ENCODE measurements at regions not wholly inside any gene's neighbourhood (a gene's known extent, or its start where the extent isn't known, plus 50 kb on each side); places are given as distances from the start of the nearest gene placed in this dataset.

GRCh38 chr2:226223704-226224103 is 575.9 kb downstream of the IRS1 start:
- no peaks in the 10 kb centered on the region for H3K27me3 ChIP-seq (ENCODE audit: control insufficient read depth, insufficient read depth, low read length)
- H3K4me3 ChIP-seq (ENCODE audit: low read depth, low read length), result no peak overlapping the region
- H3K36me3 ChIP-seq (ENCODE audit: control insufficient read depth, insufficient read depth, low read length), result no peaks in the 10 kb centered on the region
- H3K9ac ChIP-seq (ENCODE audit: low read depth, low read length), result no peak overlapping the region
- no peaks in the 10 kb centered on the region for H3K4me1 ChIP-seq (ENCODE audit: control insufficient read depth, insufficient read depth, low read length)
- no peaks in the 10 kb centered on the region for H3K9me3 ChIP-seq (ENCODE audit: control insufficient read depth, insufficient read depth, low read length)

DNA sequence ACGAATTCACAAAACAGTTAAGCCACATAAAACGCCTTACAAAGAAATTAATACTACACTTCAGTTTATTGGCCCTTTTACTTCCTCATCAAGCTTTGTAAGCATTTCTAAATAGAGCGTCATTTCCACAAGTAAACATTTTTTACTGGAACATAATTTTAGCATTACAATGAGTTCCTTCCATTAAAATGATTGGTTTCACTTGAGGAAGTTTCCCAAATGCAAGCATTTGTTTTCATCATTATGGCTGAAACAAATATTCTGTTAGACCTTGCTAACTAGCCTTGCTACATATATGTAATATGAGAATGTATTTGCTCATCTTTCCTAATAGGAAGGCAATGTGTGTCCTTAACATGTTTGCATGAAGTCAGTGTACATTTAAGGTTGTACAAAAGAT is 579.1 kb downstream of the IRS1 start:
- Histone ChIP-seq H3K27me3 (ENCODE audit: control insufficient read depth, insufficient read depth, low read length) (no peaks in the 10 kb centered on the region), H3K9ac (ENCODE audit: low read depth, low read length) (no peak overlapping the region), H3K4me3 (ENCODE audit: low read depth, low read length) (no peak overlapping the region), H3K9me3 (ENCODE audit: control insufficient read depth, insufficient read depth, low read length) (no peaks in the 10 kb centered on the region), H3K36me3 (ENCODE audit: control insufficient read depth, insufficient read depth, low read length) (no peaks in the 10 kb centered on the region), H3K4me1 (ENCODE audit: control insufficient read depth, insufficient read depth, low read length) (no peaks in the 10 kb centered on the region)

DNA sequence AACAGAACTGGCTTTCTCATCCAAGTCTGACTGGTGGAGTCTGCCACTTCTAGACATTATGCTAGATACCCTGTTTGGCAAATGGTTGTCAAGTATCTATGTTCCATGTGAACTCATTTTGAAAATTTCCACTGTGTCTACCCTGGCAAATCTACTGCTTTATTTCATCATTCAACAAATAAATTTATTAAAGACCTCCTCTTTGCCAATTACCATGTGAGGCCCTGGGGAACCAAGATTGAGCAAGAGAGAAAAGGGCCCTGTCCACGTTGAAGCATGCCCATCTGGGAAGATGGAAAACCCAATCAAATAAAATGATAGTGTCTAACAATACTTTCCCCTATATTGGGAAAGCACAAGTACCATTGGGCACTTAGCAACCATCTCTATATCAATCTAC is 582.4 kb downstream of the IRS1 start:
- H3K9me3 ChIP-seq (ENCODE audit: control insufficient read depth, insufficient read depth, low read length), result no peaks in the 10 kb centered on the region
- no peak overlapping the region for H3K4me3 ChIP-seq (ENCODE audit: low read depth, low read length)
- no peaks in the 10 kb centered on the region for H3K27me3 ChIP-seq (ENCODE audit: control insufficient read depth, insufficient read depth, low read length)
- no peaks in the 10 kb centered on the region for H3K36me3 ChIP-seq (ENCODE audit: control insufficient read depth, insufficient read depth, low read length)
- H3K4me1 ChIP-seq (ENCODE audit: control insufficient read depth, insufficient read depth, low read length), result no peaks in the 10 kb centered on the region
- no peak overlapping the region for H3K9ac ChIP-seq (ENCODE audit: low read depth, low read length)

DNA sequence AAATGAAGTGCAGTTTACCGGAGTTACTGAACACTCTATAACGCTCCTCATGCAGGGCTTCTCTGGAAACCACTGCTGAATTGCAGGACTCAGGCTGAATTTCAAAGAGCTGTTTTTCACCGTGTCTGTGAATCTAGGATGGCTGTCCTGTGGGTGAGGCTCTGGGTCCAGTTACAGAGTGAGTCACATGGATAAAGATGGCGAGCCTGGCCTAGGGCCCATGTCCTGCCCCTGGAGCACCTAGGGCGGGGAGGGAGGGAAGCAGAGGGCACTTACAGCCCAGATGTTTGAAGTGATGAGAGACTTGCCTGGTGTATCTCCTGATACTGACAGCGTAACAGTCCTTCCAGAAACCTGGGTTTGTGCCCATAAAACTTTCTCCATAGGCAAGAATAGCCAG is 583.0 kb downstream of the IRS1 start:
- no peaks in the 10 kb centered on the region for H3K4me1 ChIP-seq (ENCODE audit: control insufficient read depth, insufficient read depth, low read length)
- H3K9ac ChIP-seq (ENCODE audit: low read depth, low read length), result no peak overlapping the region
- no peaks in the 10 kb centered on the region for H3K9me3 ChIP-seq (ENCODE audit: control insufficient read depth, insufficient read depth, low read length)
- H3K36me3 ChIP-seq (ENCODE audit: control insufficient read depth, insufficient read depth, low read length), result no peaks in the 10 kb centered on the region
- H3K27me3 ChIP-seq (ENCODE audit: control insufficient read depth, insufficient read depth, low read length), result no peaks in the 10 kb centered on the region
- H3K4me3 ChIP-seq (ENCODE audit: low read depth, low read length), result no peak overlapping the region

DNA sequence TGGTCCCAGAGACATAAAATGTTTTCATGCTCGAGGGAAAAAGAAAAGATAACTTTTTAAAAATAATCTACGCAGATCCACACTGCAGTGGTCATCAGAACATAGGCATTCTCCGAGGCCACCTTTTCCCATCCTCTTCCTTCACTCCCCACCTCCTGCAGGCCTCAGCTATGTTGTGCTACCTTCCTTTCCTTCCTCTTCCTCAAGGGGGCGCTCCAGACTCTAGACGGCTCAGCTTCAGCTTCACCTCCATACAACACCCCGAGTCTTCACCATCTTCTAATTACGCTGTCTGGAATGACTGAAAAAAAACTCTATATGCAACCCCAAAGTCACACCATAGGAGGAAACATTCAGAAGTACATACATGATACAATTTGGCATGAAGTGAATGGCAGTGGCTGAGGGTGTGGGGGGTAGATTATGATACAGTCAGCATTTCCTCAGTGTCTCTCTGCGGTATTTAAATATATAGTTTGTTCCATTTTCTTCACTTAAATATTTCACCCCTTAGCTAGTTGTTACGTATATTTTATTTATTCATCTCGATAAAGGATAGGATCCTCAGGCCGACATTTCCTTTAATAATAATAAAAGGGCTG is 583.6 kb downstream of the IRS1 start:
- no peaks in the 10 kb centered on the region for H3K9me3 ChIP-seq (ENCODE audit: control insufficient read depth, insufficient read depth, low read length)
- no peaks in the 10 kb centered on the region for H3K36me3 ChIP-seq (ENCODE audit: control insufficient read depth, insufficient read depth, low read length)
- no peak overlapping the region for H3K9ac ChIP-seq (ENCODE audit: low read depth, low read length)
- H3K4me3 ChIP-seq (ENCODE audit: low read depth, low read length), result no peak overlapping the region
- H3K4me1 ChIP-seq (ENCODE audit: control insufficient read depth, insufficient read depth, low read length), result no peaks in the 10 kb centered on the region
- H3K27me3 ChIP-seq (ENCODE audit: control insufficient read depth, insufficient read depth, low read length), result no peaks in the 10 kb centered on the region

DNA sequence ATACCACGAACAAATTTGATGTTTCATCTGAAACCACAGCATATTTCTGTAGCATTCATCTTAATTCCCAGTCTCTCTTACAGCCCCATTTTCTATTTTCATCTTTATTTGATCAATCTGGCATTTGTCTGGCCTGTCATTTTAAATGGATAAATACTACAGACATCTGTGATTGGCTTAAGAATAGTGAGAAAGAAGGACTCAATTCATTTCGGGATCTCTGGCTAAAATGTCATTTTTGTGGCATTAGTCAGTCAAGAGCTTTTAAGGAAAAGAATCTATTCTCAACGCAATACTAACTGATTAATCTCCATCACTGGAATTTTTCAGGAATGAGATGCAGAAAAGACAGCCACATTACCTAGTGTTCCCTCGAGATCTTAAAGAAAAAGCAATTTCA is 585.9 kb downstream of the IRS1 start:
- H3K4me3 ChIP-seq (ENCODE audit: low read depth, low read length), result no peak overlapping the region
- no peaks in the 10 kb centered on the region for H3K27me3 ChIP-seq (ENCODE audit: control insufficient read depth, insufficient read depth, low read length)
- no peaks in the 10 kb centered on the region for H3K4me1 ChIP-seq (ENCODE audit: control insufficient read depth, insufficient read depth, low read length)
- no peaks in the 10 kb centered on the region for H3K36me3 ChIP-seq (ENCODE audit: control insufficient read depth, insufficient read depth, low read length)
- H3K9me3 ChIP-seq (ENCODE audit: control insufficient read depth, insufficient read depth, low read length), result no peaks in the 10 kb centered on the region
- no peak overlapping the region for H3K9ac ChIP-seq (ENCODE audit: low read depth, low read length)

GRCh38 chr2:226211439-226211838 is 588.2 kb downstream of the IRS1 start:
- Histone ChIP-seq H3K9ac (ENCODE audit: low read depth, low read length) (no peak overlapping the region), H3K9me3 (ENCODE audit: control insufficient read depth, insufficient read depth, low read length) (no peaks in the 10 kb centered on the region), H3K4me1 (ENCODE audit: control insufficient read depth, insufficient read depth, low read length) (no peaks in the 10 kb centered on the region), H3K36me3 (ENCODE audit: control insufficient read depth, insufficient read depth, low read length) (no peaks in the 10 kb centered on the region), H3K27me3 (ENCODE audit: control insufficient read depth, insufficient read depth, low read length) (no peaks in the 10 kb centered on the region), H3K4me3 (ENCODE audit: low read depth, low read length) (no peak overlapping the region)

GRCh38 chr2:226208726-226209125 is 590.9 kb downstream of the IRS1 start:
- Histone ChIP-seq H3K4me3 (ENCODE audit: low read depth, low read length) (no peak overlapping the region), H3K9me3 (ENCODE audit: control insufficient read depth, insufficient read depth, low read length) (no peaks in the 10 kb centered on the region), H3K9ac (ENCODE audit: low read depth, low read length) (no peak overlapping the region), H3K27me3 (ENCODE audit: control insufficient read depth, insufficient read depth, low read length) (no peaks in the 10 kb centered on the region), H3K36me3 (ENCODE audit: control insufficient read depth, insufficient read depth, low read length) (no peaks in the 10 kb centered on the region), H3K4me1 (ENCODE audit: control insufficient read depth, insufficient read depth, low read length) (no peaks in the 10 kb centered on the region)

GRCh38 chr2:226207671-226208070 is 591.9 kb downstream of the IRS1 start:
- H3K36me3 ChIP-seq (ENCODE audit: control insufficient read depth, insufficient read depth, low read length), result no peaks in the 10 kb centered on the region
- H3K4me1 ChIP-seq (ENCODE audit: control insufficient read depth, insufficient read depth, low read length), result no peaks in the 10 kb centered on the region
- no peaks in the 10 kb centered on the region for H3K9me3 ChIP-seq (ENCODE audit: control insufficient read depth, insufficient read depth, low read length)
- H3K27me3 ChIP-seq (ENCODE audit: control insufficient read depth, insufficient read depth, low read length), result no peaks in the 10 kb centered on the region
- no peak overlapping the region for H3K9ac ChIP-seq (ENCODE audit: low read depth, low read length)
- no peak overlapping the region for H3K4me3 ChIP-seq (ENCODE audit: low read depth, low read length)

GRCh38 chr2:226199555-226199954 is 600.1 kb downstream of the IRS1 start:
- Histone ChIP-seq H3K9me3 (ENCODE audit: control insufficient read depth, insufficient read depth, low read length) (no peaks in the 10 kb centered on the region), H3K36me3 (ENCODE audit: control insufficient read depth, insufficient read depth, low read length) (no peaks in the 10 kb centered on the region), H3K4me3 (ENCODE audit: low read depth, low read length) (no peak overlapping the region), H3K4me1 (ENCODE audit: control insufficient read depth, insufficient read depth, low read length) (no peaks in the 10 kb centered on the region), H3K27me3 (ENCODE audit: control insufficient read depth, insufficient read depth, low read length) (no peaks in the 10 kb centered on the region), H3K9ac (ENCODE audit: low read depth, low read length) (no peak overlapping the region)

DNA sequence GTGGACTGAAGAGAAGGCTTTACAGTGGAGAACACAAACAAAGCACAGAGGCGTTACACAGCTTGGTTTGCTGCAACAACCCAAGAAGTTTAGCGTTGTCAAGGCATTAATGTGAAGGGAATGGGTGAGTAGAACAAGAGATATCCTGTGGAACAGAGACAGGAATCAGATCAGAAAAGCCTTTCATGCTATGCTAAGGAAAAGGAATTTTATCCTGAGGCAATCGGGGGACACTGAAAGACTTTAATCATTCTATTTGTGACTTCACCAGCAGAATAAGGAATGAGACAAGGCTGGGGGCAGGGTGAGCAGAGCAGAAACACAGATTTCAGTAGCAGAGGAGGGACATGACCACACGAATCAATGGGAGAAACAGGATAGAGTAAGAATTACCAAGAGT is 600.7 kb downstream of the IRS1 start:
- no peaks in the 10 kb centered on the region for H3K36me3 ChIP-seq (ENCODE audit: control insufficient read depth, insufficient read depth, low read length)
- H3K4me1 ChIP-seq (ENCODE audit: control insufficient read depth, insufficient read depth, low read length), result no peaks in the 10 kb centered on the region
- H3K9ac ChIP-seq (ENCODE audit: low read depth, low read length), result no peak overlapping the region
- no peaks in the 10 kb centered on the region for H3K27me3 ChIP-seq (ENCODE audit: control insufficient read depth, insufficient read depth, low read length)
- no peaks in the 10 kb centered on the region for H3K9me3 ChIP-seq (ENCODE audit: control insufficient read depth, insufficient read depth, low read length)
- no peak overlapping the region for H3K4me3 ChIP-seq (ENCODE audit: low read depth, low read length)

- Histone ChIP-seq H3K36me3 (ENCODE audit: control insufficient read depth, insufficient read depth, low read length) (no peaks in the 10 kb centered on the region), H3K9me3 (ENCODE audit: control insufficient read depth, insufficient read depth, low read length) (no peaks in the 10 kb centered on the region), H3K4me3 (ENCODE audit: low read depth, low read length) (no peak overlapping the region), H3K27me3 (ENCODE audit: control insufficient read depth, insufficient read depth, low read length) (no peaks in the 10 kb centered on the region), H3K4me1 (ENCODE audit: control insufficient read depth, insufficient read depth, low read length) (no peaks in the 10 kb centered on the region), H3K9ac (ENCODE audit: low read depth, low read length) (no peak overlapping the region)
Observed at GRCh38 chr2:226190479-226191252, 609.0 kb downstream of the IRS1 start.

All from iPS-15b (cell line).